NCI-H748 treated with DMSO at 0.1 percent for 48 hours (cell line): ENCODE measurements at regions not wholly inside any gene's neighbourhood (a gene's known extent, or its start where the extent isn't known, plus 50 kb on each side); places are given as distances from the start of the nearest gene placed in this dataset.
"Not testable (repeated sequence)": the region's sequence is repeated elsewhere in the genome, so short reads cannot be mapped to it uniquely, and the experiment has no call there.

ENCODE experiments used
- DNase-seq: peaks from one replicate; lab custom pipeline; 2025; lab: John Stamatoyannopoulos, UW

DNA sequence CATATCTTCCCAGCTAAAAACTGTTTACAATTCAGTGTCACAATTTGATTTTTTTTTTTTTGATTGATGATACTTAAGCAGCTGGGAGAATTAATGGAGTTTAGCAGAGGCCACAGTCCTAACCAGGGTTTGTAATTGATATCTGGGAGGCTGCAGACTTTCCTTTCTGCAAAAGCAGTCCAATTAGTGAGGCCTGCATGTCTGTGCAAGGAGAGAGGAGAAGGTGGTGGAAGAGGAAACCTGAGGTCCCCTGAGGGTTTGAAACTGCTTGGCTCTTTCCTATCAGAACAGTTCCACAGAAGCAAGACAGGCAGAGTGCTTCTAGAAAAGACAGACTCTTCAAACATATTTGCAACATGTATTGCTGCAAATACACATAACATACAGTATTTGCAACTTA, 160.8 kb upstream of the KRR1 start:
- DNase-seq, result no peak

DNA sequence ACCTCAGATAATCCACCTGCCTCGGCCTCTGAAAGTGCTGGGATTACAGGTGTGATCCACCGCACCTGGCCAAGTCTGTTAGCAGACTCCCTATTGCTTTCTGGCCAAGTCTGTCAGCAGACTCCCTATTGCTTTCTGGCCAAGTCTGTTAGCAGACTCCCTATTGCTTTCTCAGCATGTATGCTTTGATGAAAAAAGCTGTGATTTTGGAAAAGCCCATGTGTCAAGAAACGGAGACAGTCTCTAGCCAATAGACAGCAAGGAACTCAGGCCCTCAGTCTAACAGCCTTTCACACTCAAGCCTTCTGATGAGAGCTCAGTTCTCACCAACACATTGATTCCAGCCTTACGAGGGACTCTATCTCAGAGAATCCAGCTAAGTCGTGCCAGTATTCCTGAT, 158.8 kb upstream of the KRR1 start:
- no peak for DNase-seq

GRCh38 chr12:75666939-75667334, 155.5 kb upstream of the KRR1 start:
- DNase-seq, result no peak

- no peak for DNase-seq
Observed at GRCh38 chr12:75666126-75666938, 154.9 kb upstream of the KRR1 start.

- no peak for DNase-seq
Observed at GRCh38 chr12:75665216-75665615, 153.8 kb upstream of the KRR1 start.

GRCh38 chr12:75662511-75663159, 151.2 kb upstream of the KRR1 start:
- DNase-seq, result no peak

- no peak for DNase-seq
Observed at GRCh38 chr12:75661908-75662307, 150.5 kb upstream of the KRR1 start.

DNA sequence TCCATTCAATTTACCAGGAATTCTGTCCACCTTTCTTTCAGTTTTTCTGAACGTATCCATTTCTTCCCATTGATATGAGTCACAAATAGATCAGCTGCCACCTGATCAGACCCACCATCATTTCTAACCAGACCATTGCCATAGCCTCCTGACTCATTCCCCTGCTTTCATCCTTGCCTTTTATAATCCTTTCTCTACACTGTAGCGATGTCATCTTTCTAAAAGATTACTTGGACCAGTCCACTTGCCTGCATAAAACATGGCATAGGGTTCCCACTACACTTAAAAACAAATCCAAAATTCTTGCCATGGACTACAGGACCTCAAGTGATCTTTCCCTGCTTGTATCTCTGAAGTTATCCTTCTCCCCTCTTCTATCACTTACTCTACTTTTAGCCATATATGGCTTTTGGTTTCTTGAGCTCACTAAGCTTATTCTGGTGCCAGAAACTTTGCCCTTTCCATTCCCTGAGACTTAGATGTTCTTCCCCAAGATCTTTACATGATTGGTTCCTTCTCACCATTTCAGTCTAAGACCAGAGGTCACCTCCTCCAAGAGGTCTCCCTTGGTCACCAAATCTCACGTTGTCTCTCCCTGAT, 149.5 kb upstream of the KRR1 start:
- DNase-seq, result no peak

- no peak for DNase-seq
Observed at GRCh38 chr12:75660107-75660530, 148.7 kb upstream of the KRR1 start.

DNA sequence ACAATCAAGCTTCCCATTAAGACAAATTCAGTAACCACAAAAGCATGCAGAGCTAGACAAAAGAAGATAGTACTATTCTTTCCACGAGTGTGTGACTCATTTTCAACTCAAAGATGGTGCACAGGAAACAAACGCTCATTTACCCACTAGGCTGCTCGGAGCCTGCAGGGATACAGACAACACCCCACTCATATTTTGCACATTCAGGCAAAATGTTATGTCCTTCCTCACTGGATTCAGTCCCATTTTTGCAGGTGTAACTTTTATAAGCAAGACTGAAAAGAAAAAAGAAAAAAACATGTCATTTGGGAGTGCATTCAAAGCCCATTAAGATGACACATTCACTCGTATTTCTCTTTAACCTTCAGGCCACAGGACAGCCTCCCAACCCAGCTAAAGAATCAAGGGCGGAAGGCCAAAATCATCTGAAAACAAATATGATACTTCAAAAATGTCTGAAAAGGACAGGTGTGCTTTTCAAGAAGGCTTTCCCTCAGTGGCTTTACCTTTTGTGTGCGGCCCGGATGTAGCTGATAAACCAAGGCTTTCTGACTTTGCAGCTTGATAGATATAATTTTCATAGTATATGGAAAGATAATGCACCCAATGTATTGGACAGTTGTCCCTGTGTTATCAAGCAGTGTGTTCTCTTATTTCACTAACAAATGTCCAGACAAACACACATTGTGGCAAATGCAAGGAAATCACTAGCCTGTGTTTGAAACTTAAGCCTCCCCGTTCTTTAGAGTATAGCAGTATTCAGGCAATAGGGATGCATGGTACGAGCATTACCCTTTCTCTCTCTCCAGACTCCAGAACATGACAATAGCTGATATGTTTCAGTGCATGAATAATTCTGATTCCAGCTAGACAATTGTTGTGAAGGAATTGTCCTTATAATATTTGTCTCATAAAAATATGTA, 147.8 kb upstream of the KRR1 start:
- no peak for DNase-seq

GRCh38 chr12:75658286-75658685, 146.9 kb upstream of the KRR1 start:
- no peak for DNase-seq

GRCh38 chr12:75657831-75658230, 146.4 kb upstream of the KRR1 start:
- DNase-seq, result no peak

GRCh38 chr12:75657354-75657753, 145.9 kb upstream of the KRR1 start:
- not testable (repeated sequence) for DNase-seq

DNA sequence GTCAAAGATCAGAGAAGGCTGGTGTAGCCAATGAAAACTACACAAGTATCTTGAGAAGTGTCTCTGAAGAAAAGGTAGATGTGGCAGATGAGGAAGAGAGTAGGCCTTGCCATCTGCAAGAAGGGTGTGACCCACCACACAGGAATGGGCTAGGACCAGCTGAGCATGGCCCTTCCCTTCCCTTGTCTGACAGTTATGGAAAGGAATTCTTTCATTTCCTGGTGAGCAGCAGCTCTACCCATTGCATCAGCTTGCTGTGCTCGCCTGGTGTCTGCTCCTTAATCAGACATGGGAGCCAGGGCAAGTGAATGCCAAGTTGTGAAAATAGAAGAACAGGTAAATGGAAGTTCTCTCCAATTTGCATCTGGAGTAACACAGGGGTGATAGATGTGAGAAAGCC, 145.2 kb upstream of the KRR1 start:
- no peak for DNase-seq

- no peak for DNase-seq
Observed at GRCh38 chr12:75656210-75656609, 144.8 kb upstream of the KRR1 start.

- no peak for DNase-seq
Observed at GRCh38 chr12:75655315-75655806, 144.0 kb upstream of the KRR1 start.

- no peak for DNase-seq
Observed at GRCh38 chr12:75651342-75651695, 139.9 kb upstream of the KRR1 start.

GRCh38 chr12:75650595-75651341, 139.4 kb upstream of the KRR1 start:
- DNase-seq, result no peak

- no peak for DNase-seq
Observed at GRCh38 chr12:75650100-75650499, 138.7 kb upstream of the KRR1 start.

- DNase-seq, result no peak
Observed at GRCh38 chr12:75648856-75649255, 137.4 kb upstream of the KRR1 start.
